DND-41 (cell line): ENCODE measurements at regions not wholly inside any gene's neighbourhood (a gene's known extent, or its start where the extent isn't known, plus 50 kb on each side); places are given as distances from the start of the nearest gene placed in this dataset.

Source experiments
- CTCF ChIP-seq: IDR thresholded peaks from 2 replicates; pipeline ENCODE4 v1.5.1; 2012; ENCODE audit warnings: borderline replicate concordance, low read length, moderate library complexity, mild to moderate bottlenecking; ENCODE audit not compliant: poor library complexity, severe bottlenecking; ENCODE audit errors: extremely low read depth
- EZH2 ChIP-seq: IDR thresholded peaks from 3 replicates; pipeline ENCODE4 v1.6.1; 2012; ENCODE audit warnings: borderline replicate concordance, low read depth, mild to moderate bottlenecking, moderate library complexity, low read length, inconsistent platforms; ENCODE audit not compliant: severe bottlenecking

GRCh38 chr7:91569728-91570457, 305.7 kb downstream of the FZD1 start:
- TF ChIP-seq EZH2 (no peak), CTCF (no peak)
